PC-3 (cell line): ENCODE measurements at regions not wholly inside any gene's neighbourhood (a gene's known extent, or its start where the extent isn't known, plus 50 kb on each side); places are given as distances from the start of the nearest gene placed in this dataset.

Source experiments
- ATAC-seq: fragments of 200-7000 bp; cut with Tn5 transposase; 2 replicates; pipeline ENCODE4 v1.9.1; 2020; ENCODE audit warnings: mild to moderate bottlenecking, moderate library complexity
- BruUV-seq: library from RNA; stranded (reverse); fragments of 400-500 nt; replicated peaks from 2 replicates; lab custom pipeline; 2021; lab: Mats Ljungman, UMichigan
- CTCF ChIA-PET: fragments of 300-600 bp; sonication (Branson Sonifier 250); formaldehyde crosslinking; loops from one replicate; lab custom pipeline; 2022; ENCODE audit warnings: antibody characterized with exemption; lab: Charles Lee
- POLR2A ChIA-PET: fragments of 300-600 bp; sonication (Branson Sonifier 250); formaldehyde crosslinking; loops from one replicate; lab custom pipeline; 2022; ENCODE audit warnings: antibody characterized with exemption; ENCODE audit not compliant: unreplicated experiment; lab: Charles Lee
- DNase-seq: peaks from one replicate; pipeline ENCODE4 v3.0.0-alpha.2; 2015
- H2AFZ ChIP-seq: fragments of 300-600 bp; sonication (generic); 2 replicates; pipeline ENCODE4 v1.6.0; 2016; ENCODE audit warnings: antibody characterized with exemption, low read length
- H3F3A ChIP-seq: fragments of 300-600 bp; sonication (generic); one replicate; pipeline ENCODE4 v1.6.0; 2017; ENCODE audit warnings: antibody characterized with exemption, low read length, control low read depth, mild to moderate bottlenecking; ENCODE audit not compliant: unreplicated experiment
- H3K27ac ChIP-seq: fragments of 300-600 bp; sonication (generic); 2 replicates; pipeline ENCODE4 v1.5.1; 2016; ENCODE audit warnings: mild to moderate bottlenecking, low read length
- H3K27me3 ChIP-seq: fragments of 300-600 bp; sonication (generic); 2 replicates; pipeline ENCODE4 v1.6.1; 2016; ENCODE audit warnings: low read length, mixed read lengths
- H3K36me3 ChIP-seq: fragments of 300-600 bp; sonication (generic); 2 replicates; pipeline ENCODE4 v1.6.1; 2016; ENCODE audit warnings: low read depth, mixed run types, low read length, mixed read lengths
- H3K4me1 ChIP-seq: fragments of 300-600 bp; sonication (generic); 2 replicates; pipeline ENCODE4 v1.5.1; 2016; ENCODE audit warnings: low read length; ENCODE audit not compliant: insufficient read depth
- H3K4me2 ChIP-seq: fragments of 300-600 bp; sonication (generic); 2 replicates; pipeline ENCODE4 v1.6.0; 2016; ENCODE audit warnings: low read length
- H3K4me3 ChIP-seq: fragments of 300-600 bp; sonication (generic); 2 replicates; pipeline ENCODE4 v1.5.1; 2016; ENCODE audit warnings: mild to moderate bottlenecking, low read length, mixed read lengths
- H3K79me2 ChIP-seq: fragments of 300-600 bp; sonication (generic); 2 replicates; pipeline ENCODE4 v1.6.1; 2017; ENCODE audit warnings: low read length, mixed read lengths
- H3K9ac ChIP-seq: fragments of 300-600 bp; sonication (generic); 2 replicates; pipeline ENCODE4 v1.6.0; 2016; ENCODE audit warnings: mild to moderate bottlenecking, low read length
- H3K9me2 ChIP-seq: fragments of 300-600 bp; sonication (generic); replicated peaks from 2 replicates; pipeline ENCODE4 v1.6.1; 2016; ENCODE audit warnings: mixed run types, low read length, mixed read lengths
- H3K9me3 ChIP-seq: fragments of 300-600 bp; sonication (generic); 2 replicates; pipeline ENCODE4 v1.6.1; 2016; ENCODE audit warnings: low read length, mixed read lengths
- H4K20me1 ChIP-seq: fragments of 300-600 bp; sonication (generic); 2 replicates; pipeline ENCODE4 v1.6.1; 2016; ENCODE audit warnings: low read length, mixed read lengths
- EZH2 ChIP-seq: fragments of 300-600 bp; sonication (generic); IDR thresholded peaks from one replicate; pipeline ENCODE4 v1.6.1; 2017; ENCODE audit warnings: antibody characterized with exemption, mild to moderate bottlenecking, low read length; ENCODE audit not compliant: unreplicated experiment
- EZH2phosphoT487 ChIP-seq: fragments of 300-600 bp; sonication (generic); IDR thresholded peaks from 2 replicates; pipeline ENCODE4 v1.6.1; 2018; ENCODE audit warnings: mild to moderate bottlenecking, antibody characterized with exemption, low read length, borderline replicate concordance
- intact Hi-C: fragments of 100-400 bp; cut with micrococcal nuclease; formaldehyde crosslinking; loops from 2 replicates; pipeline ENCODE4 v1.9.0; 2023
- TF ChIP-seq, protein P1 (sequence below): fragments of 300-600 bp; sonication (generic); conservative IDR thresholded peaks from 2 replicates; pipeline ENCODE4 v1.5.1; 2017; ENCODE audit warnings: antibody characterized with exemption, low read depth, mild to moderate bottlenecking, low read length

- no peak overlapping the region for H3K9ac ChIP-seq
- no peaks in the 10 kb centered on the region for H3K9me2 ChIP-seq
- no peaks in the 10 kb centered on the region for H3K79me2 ChIP-seq
- BruUV-seq = no TSS peak
- ChIA-PET POLR2A (no interaction called here), CTCF (no interaction called here)
- no peak overlapping the region for H3K27ac ChIP-seq
- intact Hi-C loops = no loop called here
- no peaks in the 10 kb centered on the region for H3K4me1 ChIP-seq
- H4K20me1 ChIP-seq = no peaks in the 10 kb centered on the region
- H2AFZ ChIP-seq = no peak overlapping the region
- no peak overlapping the region for H3K4me2 ChIP-seq
- no peak overlapping the region for H3K4me3 ChIP-seq
- no peaks in the 10 kb centered on the region for H3K9me3 ChIP-seq
- TF ChIP-seq EZH2phosphoT487 (no peak), EZH2 (no peak)
- TF ChIP-seq, protein P1, sequence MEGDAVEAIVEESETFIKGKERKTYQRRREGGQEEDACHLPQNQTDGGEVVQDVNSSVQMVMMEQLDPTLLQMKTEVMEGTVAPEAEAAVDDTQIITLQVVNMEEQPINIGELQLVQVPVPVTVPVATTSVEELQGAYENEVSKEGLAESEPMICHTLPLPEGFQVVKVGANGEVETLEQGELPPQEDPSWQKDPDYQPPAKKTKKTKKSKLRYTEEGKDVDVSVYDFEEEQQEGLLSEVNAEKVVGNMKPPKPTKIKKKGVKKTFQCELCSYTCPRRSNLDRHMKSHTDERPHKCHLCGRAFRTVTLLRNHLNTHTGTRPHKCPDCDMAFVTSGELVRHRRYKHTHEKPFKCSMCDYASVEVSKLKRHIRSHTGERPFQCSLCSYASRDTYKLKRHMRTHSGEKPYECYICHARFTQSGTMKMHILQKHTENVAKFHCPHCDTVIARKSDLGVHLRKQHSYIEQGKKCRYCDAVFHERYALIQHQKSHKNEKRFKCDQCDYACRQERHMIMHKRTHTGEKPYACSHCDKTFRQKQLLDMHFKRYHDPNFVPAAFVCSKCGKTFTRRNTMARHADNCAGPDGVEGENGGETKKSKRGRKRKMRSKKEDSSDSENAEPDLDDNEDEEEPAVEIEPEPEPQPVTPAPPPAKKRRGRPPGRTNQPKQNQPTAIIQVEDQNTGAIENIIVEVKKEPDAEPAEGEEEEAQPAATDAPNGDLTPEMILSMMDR = no peak
- H3K36me3 ChIP-seq = no peaks in the 10 kb centered on the region
- no peaks in the 10 kb centered on the region for H3F3A ChIP-seq
- ATAC-seq (no peak), DNase-seq (no peak)
- no peaks in the 10 kb centered on the region for H3K27me3 ChIP-seq
These were observed 1226.7 kb downstream of the UQCRFS1 start for GRCh38 chr19:27986299-27986698.

- H3K9me3 ChIP-seq = no peaks in the 10 kb centered on the region
- H2AFZ ChIP-seq = no peak overlapping the region
- H4K20me1 ChIP-seq = no peaks in the 10 kb centered on the region
- BruUV-seq = no TSS peak
- H3K27me3 ChIP-seq = no peaks in the 10 kb centered on the region
- no peak overlapping the region for H3K9ac ChIP-seq
- H3K9me2 ChIP-seq = no peaks in the 10 kb centered on the region
- no peaks in the 10 kb centered on the region for H3K36me3 ChIP-seq
- H3K27ac ChIP-seq = no peak overlapping the region
- intact Hi-C loops = no loop called here
- ATAC-seq (no peak), DNase-seq (no peak)
- ChIA-PET POLR2A (no interaction called here), CTCF (no interaction called here)
- no peak overlapping the region for H3K4me3 ChIP-seq
- H3F3A ChIP-seq = no peaks in the 10 kb centered on the region
- no peak overlapping the region for H3K4me2 ChIP-seq
- no peak for TF ChIP-seq EZH2
- TF ChIP-seq, protein P1 = no peak
- no peaks in the 10 kb centered on the region for H3K79me2 ChIP-seq
- no peaks in the 10 kb centered on the region for H3K4me1 ChIP-seq
These were observed 1237.4 kb downstream of the UQCRFS1 start for GRCh38 chr19:27975419-27976005.

DNA sequence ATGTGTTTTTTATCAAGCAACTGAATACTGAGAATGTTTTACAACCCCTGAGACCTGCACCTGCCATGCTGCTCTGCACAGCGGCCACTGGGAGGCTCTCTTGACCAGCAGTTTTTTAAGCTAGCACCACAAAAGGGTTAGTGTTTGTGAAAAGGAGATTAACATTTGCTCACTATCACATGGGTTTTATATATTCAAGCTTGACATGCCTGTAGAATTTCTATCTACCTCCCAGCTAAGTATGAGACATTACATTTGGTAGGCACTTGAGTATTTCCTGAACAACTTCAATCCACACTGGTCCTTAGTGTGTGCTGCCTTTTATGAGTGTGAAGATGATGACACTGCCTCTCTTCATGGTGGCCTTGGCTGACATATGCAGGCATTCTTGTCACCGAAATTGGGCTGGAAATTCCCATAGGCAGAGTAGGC lies 1238.9 kb downstream of the UQCRFS1 start:
- H3K9ac ChIP-seq = no peak overlapping the region
- no peaks in the 10 kb centered on the region for H3K9me2 ChIP-seq
- POLR2A ChIA-PET = no interaction called here
- no TSS peak for BruUV-seq
- H3K79me2 ChIP-seq = no peaks in the 10 kb centered on the region
- no peak overlapping the region for H3K27ac ChIP-seq
- no peaks in the 10 kb centered on the region for H3K9me3 ChIP-seq
- no peaks in the 10 kb centered on the region for H3K27me3 ChIP-seq
- TF ChIP-seq, protein P1 = peak; percentile 53
- no peak for TF ChIP-seq EZH2phosphoT487
- ATAC-seq = no peak
- H3K4me3 ChIP-seq = no peak overlapping the region
- CTCF ChIA-PET = no interaction called here
- no peak overlapping the region for H3K4me2 ChIP-seq
- no peaks in the 10 kb centered on the region for H3K36me3 ChIP-seq
- H3F3A ChIP-seq = no peaks in the 10 kb centered on the region
- DNase-seq = peak; percentile 7
- no peak overlapping the region for H2AFZ ChIP-seq
- no peaks in the 10 kb centered on the region for H4K20me1 ChIP-seq
- intact Hi-C loops = no loop called here
- H3K4me1 ChIP-seq = no peaks in the 10 kb centered on the region
